Body of pancreas (tissue), 4 donors: ENCODE measurements at regions not wholly inside any gene's neighbourhood (a gene's known extent, or its start where the extent isn't known, plus 50 kb on each side); places are given as distances from the start of the nearest gene placed in this dataset.

Source experiments
- CTCF ChIP-seq, 7 experiments: fragments of 450-650 bp in 4 of 7; fragments of 200-600 bp in 3 of 7; sonication (generic) in 3 of 7; IDR thresholded peaks; one replicate each; pipeline ENCODE4 v1.5.1; 2016 to 2019; ENCODE audit warnings: antibody characterized with exemption in 7 of 7
- POLR2A ChIP-seq, 3 donors: fragments of 450-650 bp; IDR thresholded peaks; one replicate each; pipeline ENCODE4 v1.6.1; 2016; ENCODE audit warnings: antibody characterized with exemption in 3 of 3, mild to moderate bottlenecking in 2 of 3

- TF ChIP-seq POLR2A (IDR thresholded peaks at IDR 0.05) = no peak
- TF ChIP-seq CTCF (IDR thresholded peaks at IDR 0.05) = no peak
Measured at GRCh38 chr13:40470660-40471059, 195.8 kb downstream of the FOXO1 start.
